Stimulated activated CD8-positive, alpha-beta memory T cell treated with anti-CD3 and anti-CD28 coated beads, Interleukin-2, amount 100 ng/mL, for 48 hours (primary cell): ENCODE measurements at regions not wholly inside any gene's neighbourhood (a gene's known extent, or its start where the extent isn't known, plus 50 kb on each side); places are given as distances from the start of the nearest gene placed in this dataset.
A peak's percentile ranks its signal among the peaks of the same experiment; 100 is the strongest.

Experiments
- DNase-seq, 2 donors: peaks; one replicate each; pipeline ENCODE4 v3.0.0-alpha.2; 2020; ENCODE audit warnings: low read depth in 2 of 2

GRCh38 chr15:39149636-39150150 lies 431.2 kb upstream of the THBS1 start:
- DNase-seq = no peak

GRCh38 chr15:39151545-39151944 lies 429.3 kb upstream of the THBS1 start:
- DNase-seq = no peak

GRCh38 chr15:39153058-39153714 lies 427.7 kb upstream of the THBS1 start:
- DNase-seq = no peak

GRCh38 chr15:39153716-39154115 lies 427.2 kb upstream of the THBS1 start:
- no peak for DNase-seq

GRCh38 chr15:39154227-39154638 lies 426.6 kb upstream of the THBS1 start:
- DNase-seq = no peak

- DNase-seq = no peak
These were observed 426.1 kb upstream of the THBS1 start for GRCh38 chr15:39154776-39155175.

- no peak for DNase-seq
These were observed 424.7 kb upstream of the THBS1 start for GRCh38 chr15:39156166-39156565.

GRCh38 chr15:39156646-39157250 lies 424.1 kb upstream of the THBS1 start:
- DNase-seq = no peak

GRCh38 chr15:39157882-39158281 lies 423.0 kb upstream of the THBS1 start:
- DNase-seq = no peak

GRCh38 chr15:39159833-39160232 lies 421.0 kb upstream of the THBS1 start:
- DNase-seq = no peak

- DNase-seq = no peak
These were observed 419.8 kb upstream of the THBS1 start for GRCh38 chr15:39161096-39161495.

- no peak for DNase-seq
These were observed 415.7 kb upstream of the THBS1 start for GRCh38 chr15:39165020-39165706.

- DNase-seq = no peak
These were observed 413.5 kb upstream of the THBS1 start for GRCh38 chr15:39167164-39168058.

GRCh38 chr15:39171944-39172368 lies 408.9 kb upstream of the THBS1 start:
- peak in 1 of 2 donors; percentile 24 for DNase-seq

- no peak for DNase-seq
These were observed 408.2 kb upstream of the THBS1 start for GRCh38 chr15:39172380-39173281.

GRCh38 chr15:39173426-39173825 lies 407.5 kb upstream of the THBS1 start:
- no peak for DNase-seq

- DNase-seq = no peak
These were observed 406.5 kb upstream of the THBS1 start for GRCh38 chr15:39174332-39174731.

GRCh38 chr15:39176030-39176429 lies 404.8 kb upstream of the THBS1 start:
- no peak for DNase-seq

GRCh38 chr15:39177561-39177960 lies 403.3 kb upstream of the THBS1 start:
- DNase-seq = no peak

- no peak for DNase-seq
These were observed 400.8 kb upstream of the THBS1 start for GRCh38 chr15:39180030-39180429.

GRCh38 chr15:39180483-39180933 lies 400.4 kb upstream of the THBS1 start:
- DNase-seq = no peak
